Activated CD8-positive, alpha-beta memory T cell treated with anti-CD3 and anti-CD28 coated beads, Interleukin-2, amount 50 U/mL, for 48 hours (primary cell): ENCODE measurements at regions not wholly inside any gene's neighbourhood (a gene's known extent, or its start where the extent isn't known, plus 50 kb on each side); places are given as distances from the start of the nearest gene placed in this dataset.

ENCODE experiments used
- DNase-seq: peaks from one replicate; pipeline ENCODE4 v3.0.0-alpha.2; 2020

DNA sequence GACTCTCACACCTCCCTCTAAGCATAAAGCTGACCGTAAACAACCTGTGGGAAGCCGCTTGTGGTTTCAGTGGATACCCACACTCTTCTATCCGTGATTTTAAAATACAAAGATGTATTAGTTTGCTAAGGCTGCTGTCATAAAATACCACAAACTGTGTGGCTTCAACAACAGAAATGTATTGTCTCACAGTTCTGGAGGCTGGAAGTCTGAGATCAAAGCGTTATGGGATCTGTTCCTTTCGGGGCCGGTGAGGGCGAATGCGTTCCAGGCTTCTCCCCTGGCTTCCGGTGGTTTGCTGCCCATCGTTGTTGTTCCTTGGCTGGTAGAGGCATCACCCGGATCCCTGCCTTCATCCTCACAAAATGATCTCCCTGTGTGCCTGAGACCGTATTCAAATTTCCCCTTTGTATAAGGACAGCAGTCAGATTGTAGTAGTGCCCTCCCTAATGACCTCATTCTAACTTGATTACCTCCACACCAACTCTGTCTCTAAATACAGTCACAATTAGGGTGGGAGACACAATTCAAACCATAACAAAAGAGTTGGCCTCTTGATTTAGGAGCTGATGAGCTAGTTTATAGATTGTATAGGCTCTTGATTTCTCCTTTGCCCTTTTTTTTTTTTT, 210.6 kb upstream of the SOX4 start:
- no peak for DNase-seq

DNA sequence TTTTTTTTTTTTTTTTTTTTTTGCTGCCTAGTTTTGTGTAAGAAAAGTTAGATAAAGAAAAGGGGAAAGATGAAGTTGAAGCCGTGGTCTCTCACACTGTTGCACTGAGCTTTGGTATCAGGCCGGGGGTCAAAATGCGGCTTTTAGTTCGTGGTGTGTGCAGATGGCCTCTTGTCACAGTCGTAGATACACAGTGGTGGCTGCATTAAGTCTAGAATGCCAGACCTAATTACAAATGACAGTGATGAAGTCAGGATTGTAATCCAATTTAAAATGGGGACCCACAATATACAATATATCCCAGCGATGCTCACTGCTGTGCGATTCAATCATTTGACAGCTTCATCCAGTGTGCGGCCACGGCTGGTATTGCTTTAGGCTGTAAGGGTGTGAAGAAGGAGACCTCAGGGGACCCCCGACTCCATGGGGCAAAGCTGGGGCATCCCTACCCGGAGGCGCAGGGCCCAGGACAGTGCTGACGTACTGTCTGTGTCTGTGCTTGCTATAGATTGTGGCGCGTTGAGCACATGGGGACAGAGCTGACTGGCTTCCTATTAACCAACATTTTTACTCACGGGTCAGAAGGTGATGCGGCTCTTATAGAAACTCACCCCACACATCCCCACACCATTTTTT, 210.0 kb upstream of the SOX4 start:
- DNase-seq, result no peak

DNA sequence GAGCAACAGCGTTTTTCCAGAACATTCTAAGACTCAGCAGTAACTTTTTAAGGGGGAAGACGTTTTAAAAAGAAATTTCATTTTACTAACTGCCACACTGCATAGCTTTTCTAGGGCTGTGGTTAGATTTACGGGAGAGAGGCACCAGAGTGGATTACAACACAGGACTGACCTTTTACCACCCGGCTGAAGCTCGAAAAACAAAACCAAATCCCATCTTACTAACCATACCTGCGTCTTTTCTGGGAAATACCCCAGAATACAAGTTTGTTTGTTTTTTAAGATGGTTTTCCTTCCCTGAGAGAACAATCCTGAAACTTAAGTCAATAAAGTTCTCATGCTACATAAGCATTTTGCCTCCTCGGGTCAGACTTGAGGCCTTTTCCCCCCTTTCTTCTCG, 209.3 kb upstream of the SOX4 start:
- DNase-seq, result no peak

DNA sequence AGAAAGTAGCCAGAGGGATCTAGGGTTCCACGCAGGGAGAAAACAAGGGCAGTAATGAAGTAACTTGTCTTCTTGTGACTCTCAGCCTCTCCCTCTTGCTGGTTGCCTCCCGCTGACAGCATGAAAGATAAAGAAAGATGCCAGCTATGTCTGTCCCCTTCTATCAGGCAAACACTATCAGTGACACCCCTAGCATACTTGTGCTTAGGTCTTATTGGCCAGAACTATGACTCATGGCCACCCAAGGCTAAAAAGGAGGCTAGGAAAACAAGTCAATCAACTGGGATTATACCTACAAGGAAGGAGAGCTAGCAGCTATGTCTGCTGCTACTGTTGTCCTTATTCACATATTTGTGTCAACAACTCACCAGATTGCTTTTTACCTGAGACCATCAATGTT, 206.8 kb upstream of the SOX4 start:
- no peak for DNase-seq

GRCh38 chr6:21390532-21391213, 202.9 kb upstream of the SOX4 start:
- DNase-seq, result no peak

DNA sequence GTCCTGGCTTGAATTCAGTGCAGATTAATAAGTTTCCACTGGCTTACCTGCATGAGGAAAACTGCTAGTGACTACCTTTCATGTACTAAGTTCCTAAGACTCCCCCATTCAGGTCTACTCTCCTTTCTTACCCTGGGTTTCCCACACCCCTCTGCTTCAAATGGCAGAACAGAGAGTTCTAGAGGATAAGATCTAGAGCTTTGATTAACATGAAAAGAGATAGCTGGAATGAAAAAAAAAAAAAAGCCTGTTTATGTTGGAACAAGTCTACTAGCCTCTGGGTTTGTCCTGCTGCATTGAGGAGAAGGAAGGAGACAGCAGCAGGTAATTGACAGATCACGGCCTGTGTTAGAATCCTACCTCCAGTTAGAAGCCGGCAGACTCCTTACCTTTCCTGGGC, 201.4 kb upstream of the SOX4 start:
- DNase-seq, result no peak

DNA sequence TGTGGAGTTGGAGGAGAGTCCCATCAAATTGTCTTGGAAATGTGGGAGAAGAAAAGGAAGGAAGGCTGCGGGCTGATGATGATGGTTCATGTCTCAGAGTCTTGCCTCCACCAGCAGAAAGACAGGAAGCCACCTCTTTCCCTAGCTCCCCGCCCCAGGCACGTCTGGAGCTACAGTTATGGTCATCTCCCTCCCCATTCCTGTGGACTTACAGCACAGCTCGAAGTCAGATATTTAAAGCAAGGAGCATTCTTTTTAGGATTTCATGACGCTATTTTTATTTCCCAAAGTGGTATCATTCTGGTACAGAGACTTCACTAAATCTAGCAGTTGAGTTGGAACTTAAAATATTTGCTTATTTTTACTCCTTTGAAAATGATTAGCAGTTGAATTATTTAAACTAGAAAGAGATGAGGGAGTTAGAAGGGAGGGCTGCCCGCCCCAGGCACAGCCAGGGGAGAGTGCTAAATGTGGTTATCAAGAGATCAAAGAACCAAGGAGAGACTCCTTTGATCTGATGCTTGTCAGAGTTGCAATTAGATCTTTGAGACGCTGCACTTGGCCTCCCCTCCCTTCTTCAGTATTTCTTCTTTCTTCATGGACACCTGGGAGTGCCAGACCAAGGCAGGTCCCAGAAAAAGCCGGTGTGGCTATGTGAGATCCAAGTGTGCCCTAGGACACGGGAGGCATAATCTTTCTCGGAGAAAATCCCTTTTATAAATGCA, 199.9 kb upstream of the SOX4 start:
- DNase-seq, result no peak

GRCh38 chr6:21395121-21395520, 198.4 kb upstream of the SOX4 start:
- no peak for DNase-seq

GRCh38 chr6:21396313-21396712, 197.2 kb upstream of the SOX4 start:
- DNase-seq, result no peak

GRCh38 chr6:21398741-21399325, 194.7 kb upstream of the SOX4 start:
- no peak for DNase-seq

GRCh38 chr6:21402368-21402767, 191.2 kb upstream of the SOX4 start:
- DNase-seq, result peak; percentile 53

DNA sequence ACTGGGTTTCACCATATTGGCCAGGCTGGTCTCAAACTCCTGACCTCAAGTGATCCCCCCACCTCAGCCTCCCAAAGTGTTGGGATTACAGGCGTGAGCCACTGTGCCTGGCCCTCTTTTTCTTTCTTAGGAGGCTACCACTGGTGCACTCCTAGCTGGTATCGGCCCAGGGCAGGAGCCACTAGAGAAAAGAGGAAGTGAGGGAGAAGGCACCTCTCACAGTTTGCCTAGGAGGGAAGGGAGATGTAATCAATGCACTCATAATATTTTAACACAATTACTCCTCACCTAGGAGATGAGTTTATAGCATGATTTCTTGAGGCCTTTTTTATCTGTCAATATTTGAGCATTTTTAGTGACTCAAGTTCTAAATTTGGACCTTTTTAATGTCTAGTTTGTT, 189.0 kb upstream of the SOX4 start:
- no peak for DNase-seq

- no peak for DNase-seq
Observed at GRCh38 chr6:21406316-21406715, 187.2 kb upstream of the SOX4 start.

GRCh38 chr6:21409231-21409630, 184.3 kb upstream of the SOX4 start:
- DNase-seq, result no peak

GRCh38 chr6:21413428-21413827, 180.1 kb upstream of the SOX4 start:
- DNase-seq, result no peak

- DNase-seq, result no peak
Observed at GRCh38 chr6:21414065-21414464, 179.5 kb upstream of the SOX4 start.

DNA sequence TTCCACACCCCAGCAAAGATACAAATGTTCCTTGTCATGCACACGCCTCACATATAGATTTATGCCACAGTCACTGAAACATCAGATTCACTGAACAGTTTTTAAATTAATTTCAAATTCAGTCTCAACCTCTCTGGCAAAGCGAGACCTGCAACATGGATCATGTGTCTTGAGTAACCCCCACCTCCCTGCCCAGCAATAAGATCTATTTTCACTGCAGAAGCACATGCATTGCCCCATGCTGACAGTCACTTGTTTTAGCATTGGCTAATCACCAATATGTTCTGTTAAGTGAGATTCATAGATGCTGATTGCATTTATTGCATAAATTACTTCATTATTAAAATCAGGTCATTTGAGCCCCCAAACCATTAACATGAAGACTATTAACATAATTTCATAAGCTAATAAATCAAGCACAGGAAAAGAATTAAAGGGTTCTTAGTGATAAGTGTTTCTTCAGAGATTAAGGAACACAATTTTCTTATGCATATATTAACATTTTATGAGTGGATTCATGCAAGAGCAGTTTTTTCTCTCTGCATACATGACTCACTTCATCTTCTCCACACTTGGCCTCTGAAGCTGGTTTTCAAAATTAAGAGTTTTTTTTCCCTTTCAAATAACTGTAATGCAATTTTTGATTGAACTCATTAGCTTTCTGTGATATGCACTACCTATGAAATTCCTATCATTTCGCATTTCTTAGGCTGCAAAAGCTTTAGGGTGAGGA, 173.2 kb upstream of the SOX4 start:
- DNase-seq, result no peak

DNA sequence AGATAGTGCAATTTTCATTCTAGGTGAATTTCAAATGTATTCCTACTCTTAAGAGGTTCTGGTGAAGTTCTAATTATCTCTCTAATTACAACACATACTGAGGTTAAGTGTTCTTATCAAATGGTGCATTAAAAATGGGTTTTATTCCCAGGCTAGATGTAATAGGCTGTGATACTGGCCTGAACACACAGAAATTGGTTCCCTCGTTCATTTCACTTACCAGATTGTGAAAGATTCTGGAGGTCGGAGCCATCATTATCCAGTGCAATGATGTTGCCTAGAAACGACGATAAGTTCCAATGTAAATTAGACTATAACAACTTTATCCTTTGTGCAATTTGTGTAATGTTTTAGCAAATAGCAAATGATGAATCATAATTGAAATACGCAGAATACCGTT, 172.6 kb upstream of the SOX4 start:
- no peak for DNase-seq

DNA sequence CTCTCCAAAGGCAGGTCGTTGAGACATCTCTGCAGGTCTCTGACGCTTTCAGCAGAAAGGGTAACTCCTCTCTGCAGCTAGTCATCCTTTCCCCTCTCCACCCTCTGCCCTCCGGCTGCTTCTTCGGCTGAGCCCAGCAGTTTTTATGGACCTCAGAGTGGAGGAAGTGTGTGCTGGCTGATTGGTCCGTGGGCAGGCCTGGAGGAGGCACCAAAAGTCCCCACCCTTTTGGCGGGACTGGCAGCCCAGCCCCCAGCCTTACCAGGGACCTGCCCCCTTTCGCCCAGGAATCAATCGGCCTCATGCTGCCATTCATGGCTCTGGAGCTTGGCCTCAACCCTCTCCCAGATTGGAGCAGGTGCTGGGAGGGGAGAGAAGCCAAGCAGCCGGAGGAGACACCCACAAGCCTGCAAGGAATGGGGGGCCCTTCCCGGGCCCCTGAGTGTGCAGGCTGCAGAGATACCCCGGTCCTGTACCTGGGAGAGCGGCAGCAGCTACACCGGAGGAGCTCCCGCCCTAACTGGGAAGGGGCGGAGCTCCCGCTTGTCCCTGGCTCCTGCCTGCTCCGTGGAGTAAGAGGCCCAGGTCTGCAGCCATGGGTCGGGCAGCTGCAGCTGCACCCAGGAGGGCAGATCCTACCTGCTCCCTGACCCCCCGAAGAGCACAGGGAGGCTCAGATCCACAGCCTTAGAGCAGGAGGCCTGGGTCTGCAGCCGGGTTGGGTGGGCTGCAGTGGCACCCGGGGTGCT, 170.3 kb upstream of the SOX4 start:
- no peak for DNase-seq

DNA sequence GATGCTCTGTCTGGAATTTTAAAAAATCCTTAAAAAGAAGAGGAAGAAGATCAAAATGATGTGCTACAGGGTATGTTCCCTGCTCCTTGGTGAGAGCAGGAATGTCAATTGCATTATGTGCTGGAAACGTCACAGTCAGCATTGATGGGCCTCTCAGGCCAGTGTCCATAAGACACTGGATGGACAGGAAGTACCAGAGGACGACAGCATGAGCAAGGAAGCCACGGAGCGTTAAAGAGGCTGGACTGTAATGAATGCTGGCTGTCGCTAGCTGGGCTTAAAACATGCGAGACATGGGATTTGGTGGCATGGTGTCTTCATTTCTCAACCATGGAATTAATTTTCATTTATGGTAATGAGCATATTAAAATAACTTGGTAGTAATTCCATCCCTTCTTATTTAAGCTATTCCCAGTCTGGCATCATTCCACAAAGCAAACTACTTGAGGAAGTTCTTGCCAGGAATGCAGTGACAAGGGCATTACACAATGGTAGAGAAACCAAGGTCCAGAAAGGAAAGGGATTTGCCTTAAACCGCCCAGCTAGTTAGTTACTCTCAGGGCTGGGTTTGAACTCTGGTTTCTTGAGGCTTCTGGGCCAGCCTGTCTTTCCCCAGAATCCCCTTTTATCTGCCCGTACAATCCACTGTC, 166.6 kb upstream of the SOX4 start:
- no peak for DNase-seq

- no peak for DNase-seq
Observed at GRCh38 chr6:21429291-21429690, 164.3 kb upstream of the SOX4 start.

GRCh38 chr6:21431526-21431925, 162.0 kb upstream of the SOX4 start:
- DNase-seq, result no peak
